ENCODE measurements at regions not wholly inside any gene's neighbourhood (a gene's known extent, or its start where the extent isn't known, plus 50 kb on each side); places are given as distances from the start of the nearest gene placed in this dataset.

- no peak overlapping the region for H3K27ac Mint-ChIP-seq (ENCODE audit: unreplicated experiment)
- H3K9me3 Mint-ChIP-seq (ENCODE audit: unreplicated experiment): peaks cover 6% of the 10 kb centered on the region
- no peaks in the 10 kb centered on the region for H3K4me1 Mint-ChIP-seq (ENCODE audit: unreplicated experiment)
- H3K4me3 Mint-ChIP-seq (ENCODE audit: unreplicated experiment): no peak overlapping the region
- H3K27me3 Mint-ChIP-seq (ENCODE audit: unreplicated experiment): no peaks in the 10 kb centered on the region
- TF ChIP-seq, protein P1, sequence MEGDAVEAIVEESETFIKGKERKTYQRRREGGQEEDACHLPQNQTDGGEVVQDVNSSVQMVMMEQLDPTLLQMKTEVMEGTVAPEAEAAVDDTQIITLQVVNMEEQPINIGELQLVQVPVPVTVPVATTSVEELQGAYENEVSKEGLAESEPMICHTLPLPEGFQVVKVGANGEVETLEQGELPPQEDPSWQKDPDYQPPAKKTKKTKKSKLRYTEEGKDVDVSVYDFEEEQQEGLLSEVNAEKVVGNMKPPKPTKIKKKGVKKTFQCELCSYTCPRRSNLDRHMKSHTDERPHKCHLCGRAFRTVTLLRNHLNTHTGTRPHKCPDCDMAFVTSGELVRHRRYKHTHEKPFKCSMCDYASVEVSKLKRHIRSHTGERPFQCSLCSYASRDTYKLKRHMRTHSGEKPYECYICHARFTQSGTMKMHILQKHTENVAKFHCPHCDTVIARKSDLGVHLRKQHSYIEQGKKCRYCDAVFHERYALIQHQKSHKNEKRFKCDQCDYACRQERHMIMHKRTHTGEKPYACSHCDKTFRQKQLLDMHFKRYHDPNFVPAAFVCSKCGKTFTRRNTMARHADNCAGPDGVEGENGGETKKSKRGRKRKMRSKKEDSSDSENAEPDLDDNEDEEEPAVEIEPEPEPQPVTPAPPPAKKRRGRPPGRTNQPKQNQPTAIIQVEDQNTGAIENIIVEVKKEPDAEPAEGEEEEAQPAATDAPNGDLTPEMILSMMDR (IDR thresholded peaks at IDR 0.05; ENCODE audit: unreplicated experiment): no peak
- DNase-seq (ENCODE audit: low spot score): no peak
- peaks cover 6% of the 10 kb centered on the region for H3K36me3 Mint-ChIP-seq (ENCODE audit: low read depth, unreplicated experiment)
These were observed 171.8 kb upstream of the TTC29 start for GRCh38 chr4:147117431-147117830.

GRCh38 chr4:147118528-147118927, 172.9 kb upstream of the TTC29 start:
- TF ChIP-seq, protein P1 (IDR thresholded peaks at IDR 0.05; ENCODE audit: unreplicated experiment): no peak
- H3K27ac Mint-ChIP-seq (ENCODE audit: unreplicated experiment): no peak overlapping the region
- H3K27me3 Mint-ChIP-seq (ENCODE audit: unreplicated experiment): no peaks in the 10 kb centered on the region
- H3K4me3 Mint-ChIP-seq (ENCODE audit: unreplicated experiment): no peak overlapping the region
- H3K36me3 Mint-ChIP-seq (ENCODE audit: low read depth, unreplicated experiment): peaks cover 6% of the 10 kb centered on the region
- H3K4me1 Mint-ChIP-seq (ENCODE audit: unreplicated experiment): no peaks in the 10 kb centered on the region
- DNase-seq (ENCODE audit: low spot score): no peak
- peaks cover 6% of the 10 kb centered on the region for H3K9me3 Mint-ChIP-seq (ENCODE audit: unreplicated experiment)

DNA sequence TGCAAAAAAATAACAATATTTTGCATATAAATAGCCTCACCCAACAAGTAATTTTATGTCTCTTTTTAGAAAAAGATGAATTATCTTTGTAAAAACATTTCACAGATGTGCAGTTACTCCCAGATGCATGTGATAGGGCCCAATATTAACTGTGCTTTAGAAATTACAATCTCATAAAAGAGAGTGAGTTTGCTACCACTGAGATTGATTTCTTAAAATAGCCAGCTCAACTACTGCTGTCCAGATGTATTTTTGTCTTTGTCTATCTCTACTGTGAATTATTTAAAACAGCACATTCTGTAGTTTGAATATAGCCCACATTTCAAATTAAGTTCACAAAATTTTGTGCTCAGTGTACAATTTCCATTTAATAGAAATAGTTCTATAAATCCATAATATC, 177.0 kb upstream of the TTC29 start:
- H3K4me1 Mint-ChIP-seq (ENCODE audit: unreplicated experiment): peaks cover 7% of the 10 kb centered on the region
- H3K36me3 Mint-ChIP-seq (ENCODE audit: low read depth, unreplicated experiment): no peaks in the 10 kb centered on the region
- H3K9me3 Mint-ChIP-seq (ENCODE audit: unreplicated experiment): no peaks in the 10 kb centered on the region
- no peak overlapping the region for H3K27ac Mint-ChIP-seq (ENCODE audit: unreplicated experiment)
- peaks cover 4% of the 10 kb centered on the region for H3K27me3 Mint-ChIP-seq (ENCODE audit: unreplicated experiment)
- no peak for DNase-seq (ENCODE audit: low spot score)
- TF ChIP-seq, protein P1 (IDR thresholded peaks at IDR 0.05; ENCODE audit: unreplicated experiment): no peak
- no peak overlapping the region for H3K4me3 Mint-ChIP-seq (ENCODE audit: unreplicated experiment)

- peaks cover 4% of the 10 kb centered on the region for H3K27me3 Mint-ChIP-seq (ENCODE audit: unreplicated experiment)
- DNase-seq (ENCODE audit: low spot score): no peak
- no peaks in the 10 kb centered on the region for H3K9me3 Mint-ChIP-seq (ENCODE audit: unreplicated experiment)
- TF ChIP-seq, protein P1 (IDR thresholded peaks at IDR 0.05; ENCODE audit: unreplicated experiment): no peak
- no peak overlapping the region for H3K27ac Mint-ChIP-seq (ENCODE audit: unreplicated experiment)
- H3K4me1 Mint-ChIP-seq (ENCODE audit: unreplicated experiment): peaks cover 7% of the 10 kb centered on the region
- no peaks in the 10 kb centered on the region for H3K36me3 Mint-ChIP-seq (ENCODE audit: low read depth, unreplicated experiment)
- H3K4me3 Mint-ChIP-seq (ENCODE audit: unreplicated experiment): no peak overlapping the region
These were observed 177.5 kb upstream of the TTC29 start for GRCh38 chr4:147123146-147123545.

DNA sequence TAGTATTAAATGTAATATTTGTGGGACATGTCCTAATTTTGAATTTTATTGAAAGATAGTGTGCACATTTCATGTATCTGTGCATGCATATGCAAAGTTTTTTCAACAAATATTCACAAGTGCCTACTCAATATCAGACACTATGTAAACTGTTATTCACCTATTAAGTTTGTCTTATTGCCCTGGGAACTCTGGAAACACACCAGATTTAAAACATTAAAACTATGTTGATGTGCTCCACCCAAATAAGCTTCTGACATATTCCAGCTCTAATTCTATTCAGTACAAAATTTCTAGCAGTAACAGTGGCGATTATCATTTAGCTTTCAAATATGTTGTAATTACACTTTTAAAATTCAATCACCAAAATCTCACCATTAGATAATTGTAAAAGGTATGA, 183.1 kb upstream of the TTC29 start:
- peaks cover 4% of the 10 kb centered on the region for H3K27me3 Mint-ChIP-seq (ENCODE audit: unreplicated experiment)
- H3K36me3 Mint-ChIP-seq (ENCODE audit: low read depth, unreplicated experiment): no peaks in the 10 kb centered on the region
- TF ChIP-seq, protein P1 (IDR thresholded peaks at IDR 0.05; ENCODE audit: unreplicated experiment): no peak
- H3K27ac Mint-ChIP-seq (ENCODE audit: unreplicated experiment): no peak overlapping the region
- peaks cover 7% of the 10 kb centered on the region for H3K4me1 Mint-ChIP-seq (ENCODE audit: unreplicated experiment)
- DNase-seq (ENCODE audit: low spot score): no peak
- H3K4me3 Mint-ChIP-seq (ENCODE audit: unreplicated experiment): no peak overlapping the region
- H3K9me3 Mint-ChIP-seq (ENCODE audit: unreplicated experiment): no peaks in the 10 kb centered on the region

Data from endothelial cell (in vitro differentiated cells).